PC-3 (cell line): ENCODE measurements at regions not wholly inside any gene's neighbourhood (a gene's known extent, or its start where the extent isn't known, plus 50 kb on each side); places are given as distances from the start of the nearest gene placed in this dataset.
A peak's percentile ranks its signal among the peaks of the same experiment; 100 is the strongest.

Source experiments
- ATAC-seq: fragments of 200-7000 bp; cut with Tn5 transposase; 2 replicates; pipeline ENCODE4 v1.9.1; 2020; ENCODE audit warnings: mild to moderate bottlenecking, moderate library complexity
- BruUV-seq: library from RNA; stranded (reverse); fragments of 400-500 nt; replicated peaks from 2 replicates; lab custom pipeline; 2021; lab: Mats Ljungman, UMichigan
- CTCF ChIA-PET: fragments of 300-600 bp; sonication (Branson Sonifier 250); formaldehyde crosslinking; loops from one replicate; lab custom pipeline; 2022; ENCODE audit warnings: antibody characterized with exemption; lab: Charles Lee
- POLR2A ChIA-PET: fragments of 300-600 bp; sonication (Branson Sonifier 250); formaldehyde crosslinking; loops from one replicate; lab custom pipeline; 2022; ENCODE audit warnings: antibody characterized with exemption; ENCODE audit not compliant: unreplicated experiment; lab: Charles Lee
- DNase-seq: peaks from one replicate; pipeline ENCODE4 v3.0.0-alpha.2; 2015
- H2AFZ ChIP-seq: fragments of 300-600 bp; sonication (generic); 2 replicates; pipeline ENCODE4 v1.6.0; 2016; ENCODE audit warnings: antibody characterized with exemption, low read length
- H3F3A ChIP-seq: fragments of 300-600 bp; sonication (generic); one replicate; pipeline ENCODE4 v1.6.0; 2017; ENCODE audit warnings: antibody characterized with exemption, low read length, control low read depth, mild to moderate bottlenecking; ENCODE audit not compliant: unreplicated experiment
- H3K27ac ChIP-seq: fragments of 300-600 bp; sonication (generic); 2 replicates; pipeline ENCODE4 v1.5.1; 2016; ENCODE audit warnings: mild to moderate bottlenecking, low read length
- H3K27me3 ChIP-seq: fragments of 300-600 bp; sonication (generic); 2 replicates; pipeline ENCODE4 v1.6.1; 2016; ENCODE audit warnings: low read length, mixed read lengths
- H3K36me3 ChIP-seq: fragments of 300-600 bp; sonication (generic); 2 replicates; pipeline ENCODE4 v1.6.1; 2016; ENCODE audit warnings: low read depth, mixed run types, low read length, mixed read lengths
- H3K4me1 ChIP-seq: fragments of 300-600 bp; sonication (generic); 2 replicates; pipeline ENCODE4 v1.5.1; 2016; ENCODE audit warnings: low read length; ENCODE audit not compliant: insufficient read depth
- H3K4me2 ChIP-seq: fragments of 300-600 bp; sonication (generic); 2 replicates; pipeline ENCODE4 v1.6.0; 2016; ENCODE audit warnings: low read length
- H3K4me3 ChIP-seq: fragments of 300-600 bp; sonication (generic); 2 replicates; pipeline ENCODE4 v1.5.1; 2016; ENCODE audit warnings: mild to moderate bottlenecking, low read length, mixed read lengths
- H3K79me2 ChIP-seq: fragments of 300-600 bp; sonication (generic); 2 replicates; pipeline ENCODE4 v1.6.1; 2017; ENCODE audit warnings: low read length, mixed read lengths
- H3K9ac ChIP-seq: fragments of 300-600 bp; sonication (generic); 2 replicates; pipeline ENCODE4 v1.6.0; 2016; ENCODE audit warnings: mild to moderate bottlenecking, low read length
- H3K9me2 ChIP-seq: fragments of 300-600 bp; sonication (generic); replicated peaks from 2 replicates; pipeline ENCODE4 v1.6.1; 2016; ENCODE audit warnings: mixed run types, low read length, mixed read lengths
- H3K9me3 ChIP-seq: fragments of 300-600 bp; sonication (generic); 2 replicates; pipeline ENCODE4 v1.6.1; 2016; ENCODE audit warnings: low read length, mixed read lengths
- H4K20me1 ChIP-seq: fragments of 300-600 bp; sonication (generic); 2 replicates; pipeline ENCODE4 v1.6.1; 2016; ENCODE audit warnings: low read length, mixed read lengths
- CTCF ChIP-seq: fragments of 300-600 bp; sonication (generic); conservative IDR thresholded peaks from 2 replicates; pipeline ENCODE4 v1.5.1; 2017; ENCODE audit warnings: antibody characterized with exemption, low read depth, mild to moderate bottlenecking, low read length
- EZH2 ChIP-seq: fragments of 300-600 bp; sonication (generic); IDR thresholded peaks from one replicate; pipeline ENCODE4 v1.6.1; 2017; ENCODE audit warnings: antibody characterized with exemption, mild to moderate bottlenecking, low read length; ENCODE audit not compliant: unreplicated experiment
- EZH2phosphoT487 ChIP-seq: fragments of 300-600 bp; sonication (generic); IDR thresholded peaks from 2 replicates; pipeline ENCODE4 v1.6.1; 2018; ENCODE audit warnings: mild to moderate bottlenecking, antibody characterized with exemption, low read length, borderline replicate concordance
- intact Hi-C: fragments of 100-400 bp; cut with micrococcal nuclease; formaldehyde crosslinking; loops from 2 replicates; pipeline ENCODE4 v1.9.0; 2023

DNA sequence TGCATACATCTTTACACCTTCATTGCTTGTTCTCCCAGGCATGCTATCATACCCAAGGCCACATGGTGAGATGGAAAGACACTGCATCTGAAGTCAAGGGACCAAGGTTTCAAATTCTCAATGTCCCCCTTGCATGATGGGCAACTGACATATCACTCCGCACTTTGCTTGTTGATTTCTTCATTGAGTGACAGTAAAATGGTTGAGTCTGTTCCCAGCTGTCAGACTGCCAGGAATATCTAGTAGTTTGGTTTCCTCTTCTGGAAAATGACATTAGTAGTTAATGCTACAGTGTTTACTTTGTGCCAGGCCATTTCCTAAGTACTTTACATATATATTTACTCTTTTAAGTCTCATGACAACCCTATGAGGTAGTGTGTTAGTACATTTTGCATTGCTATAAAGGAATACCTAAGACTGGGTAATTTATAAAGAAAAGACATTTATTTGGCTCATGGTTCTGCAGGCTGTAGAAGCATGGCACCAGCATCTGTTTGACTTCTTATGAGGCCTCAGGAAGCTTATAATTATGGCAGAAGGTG lies 114.4 kb downstream of the PCSK1 start:
- ATAC-seq (peak; percentile 56), DNase-seq (peak; percentile 23)
- CTCF ChIA-PET = no interaction called here

GRCh38 chr5:96317945-96318344 lies 115.1 kb downstream of the PCSK1 start:
- CTCF ChIA-PET = no interaction called here
- BruUV-seq = no TSS peak
- Histone ChIP-seq H3K79me2 (no peaks in the 10 kb centered on the region), H2AFZ (no peak overlapping the region), H3K27ac (no peak overlapping the region), H3K9me3 (no peaks in the 10 kb centered on the region), H3K27me3 (no peaks in the 10 kb centered on the region), H3K4me1 (peaks cover 12% of the 10 kb centered on the region), H3K4me3 (no peak overlapping the region), H4K20me1 (no peaks in the 10 kb centered on the region), H3K9me2 (no peaks in the 10 kb centered on the region), H3K4me2 (no peak overlapping the region), H3F3A (no peaks in the 10 kb centered on the region), H3K36me3 (no peaks in the 10 kb centered on the region), H3K9ac (no peak overlapping the region)
- ATAC-seq = no peak
- no peak for TF ChIP-seq EZH2
- no peak for TF ChIP-seq CTCF
- TF ChIP-seq EZH2phosphoT487 = no peak
- POLR2A ChIA-PET = no interaction called here
- DNase-seq = no peak
- intact Hi-C loops = no loop called here

More for the DNA sequence above, 114.4 kb downstream of the PCSK1 start:
- no peaks in the 10 kb centered on the region for H3K79me2 ChIP-seq
- H3K4me3 ChIP-seq = no peak overlapping the region
- no peak overlapping the region for H2AFZ ChIP-seq
- no peaks in the 10 kb centered on the region for H3K9me2 ChIP-seq
- H3K27me3 ChIP-seq = no peaks in the 10 kb centered on the region
- H3F3A ChIP-seq = no peaks in the 10 kb centered on the region
- H3K4me2 ChIP-seq = no peak overlapping the region
- no peaks in the 10 kb centered on the region for H3K9me3 ChIP-seq
- TF ChIP-seq EZH2 (no peak), CTCF (no peak), EZH2phosphoT487 (no peak)
- no TSS peak for BruUV-seq
- POLR2A ChIA-PET = no interaction called here
- H3K4me1 ChIP-seq = peaks cover 15% of the 10 kb centered on the region
- no peaks in the 10 kb centered on the region for H4K20me1 ChIP-seq
- no peak overlapping the region for H3K27ac ChIP-seq
- no peak overlapping the region for H3K9ac ChIP-seq
- intact Hi-C loops = no loop called here
- no peaks in the 10 kb centered on the region for H3K36me3 ChIP-seq

DNA sequence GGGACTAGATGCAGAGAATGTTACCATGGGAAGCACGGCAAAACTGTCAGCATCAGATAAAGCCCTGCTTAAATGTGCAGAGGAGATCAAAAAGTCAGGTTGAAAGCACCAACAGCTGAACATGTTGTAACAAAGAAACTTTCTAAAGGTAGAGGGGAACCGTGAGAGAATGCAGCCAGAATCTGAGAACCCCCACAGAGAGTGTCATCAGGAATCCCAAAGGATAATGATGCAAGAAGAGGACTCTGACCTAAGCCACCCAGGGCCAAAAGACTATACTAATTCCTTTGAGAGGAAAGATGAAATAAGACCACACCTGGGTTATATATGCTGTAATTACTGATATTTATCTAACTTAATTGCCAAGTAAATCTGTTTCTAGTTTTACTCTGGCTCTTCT lies 116.6 kb downstream of the PCSK1 start:
- no peaks in the 10 kb centered on the region for H3F3A ChIP-seq
- ChIA-PET POLR2A (no interaction called here), CTCF (no interaction called here)

More for the DNA sequence above, 116.6 kb downstream of the PCSK1 start:
- no peak for ATAC-seq
- no peaks in the 10 kb centered on the region for H3K79me2 ChIP-seq
- intact Hi-C loops = no loop called here
- H3K4me3 ChIP-seq = no peak overlapping the region
- H3K9me2 ChIP-seq = no peaks in the 10 kb centered on the region
- H3K27ac ChIP-seq = no peak overlapping the region
- no peaks in the 10 kb centered on the region for H3K36me3 ChIP-seq
- no peak overlapping the region for H2AFZ ChIP-seq
- H3K4me1 ChIP-seq = peaks cover 11% of the 10 kb centered on the region
- no peak overlapping the region for H3K9ac ChIP-seq
- no peak overlapping the region for H3K4me2 ChIP-seq
- no peaks in the 10 kb centered on the region for H3K27me3 ChIP-seq
- H3K9me3 ChIP-seq = no peaks in the 10 kb centered on the region
- no peak for DNase-seq
- TF ChIP-seq EZH2phosphoT487 (no peak), EZH2 (no peak), CTCF (no peak)
- no TSS peak for BruUV-seq
- H4K20me1 ChIP-seq = no peaks in the 10 kb centered on the region
